ENCODE measurements at regions not wholly inside any gene's neighbourhood (a gene's known extent, or its start where the extent isn't known, plus 50 kb on each side); places are given as distances from the start of the nearest gene placed in this dataset.
A peak's percentile ranks its signal among the peaks of the same experiment; 100 is the strongest.
"Not testable (repeated sequence)": the region's sequence is repeated elsewhere in the genome, so short reads cannot be mapped to it uniquely, and the experiment has no call there.

DNA sequence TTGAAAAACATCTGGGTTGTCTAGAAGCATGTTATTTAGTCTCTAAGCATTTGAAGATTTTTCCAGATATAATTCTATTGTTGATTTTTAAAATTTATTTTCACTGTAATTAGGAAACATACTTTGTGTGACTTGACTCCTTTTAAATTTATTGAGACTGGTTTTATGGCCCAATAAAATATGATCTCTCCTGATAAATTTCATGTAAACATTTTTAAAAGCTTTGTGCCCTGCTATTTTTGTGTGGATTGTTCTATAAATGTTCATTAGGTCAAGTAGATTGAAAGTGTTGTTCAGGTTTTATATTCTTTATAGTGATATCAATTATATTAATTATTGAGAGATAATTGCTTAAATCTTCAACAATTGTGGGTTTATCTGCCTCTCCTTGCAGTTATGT is 105.4 kb downstream of the RFX6 start:
- no peak for DNase-seq

DNA sequence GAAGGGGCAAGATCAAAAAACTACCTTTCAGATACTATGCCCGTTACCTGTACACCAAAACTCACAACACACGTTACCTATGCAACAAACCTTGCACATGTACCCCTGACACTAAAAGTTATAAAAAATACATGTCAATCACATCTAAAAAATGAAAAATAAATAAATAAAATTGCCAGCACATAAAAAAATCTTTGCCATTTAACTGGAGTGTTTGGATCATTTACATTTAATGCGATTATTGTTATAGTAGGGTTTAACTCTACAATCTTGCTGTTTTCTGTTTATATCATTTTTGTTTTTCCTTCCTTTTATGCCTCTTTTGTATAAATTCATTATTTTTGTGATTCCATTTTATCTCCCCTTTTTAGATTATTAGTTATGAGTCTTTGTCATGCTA is 106.3 kb downstream of the RFX6 start:
- DNase-seq, result no peak

DNA sequence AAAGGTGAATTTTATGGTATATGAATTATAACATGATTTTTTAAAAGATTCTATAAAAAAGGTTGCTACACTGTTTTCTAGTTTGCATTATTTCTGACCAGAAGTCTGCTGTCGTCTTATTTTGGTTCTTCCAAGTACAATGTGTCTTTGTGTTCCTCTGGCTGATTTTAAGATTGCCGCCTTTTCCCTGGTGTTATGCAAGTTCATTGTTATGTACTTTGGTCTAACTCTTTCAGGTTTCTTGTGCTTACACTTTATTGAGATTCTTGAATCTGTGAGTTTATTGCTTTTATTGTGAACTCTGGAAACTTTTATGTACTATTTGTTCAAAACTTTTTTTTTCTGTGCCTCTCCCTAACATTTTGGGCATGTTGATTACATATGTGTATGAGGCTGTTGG is 109.8 kb downstream of the RFX6 start:
- DNase-seq, result no peak

DNA sequence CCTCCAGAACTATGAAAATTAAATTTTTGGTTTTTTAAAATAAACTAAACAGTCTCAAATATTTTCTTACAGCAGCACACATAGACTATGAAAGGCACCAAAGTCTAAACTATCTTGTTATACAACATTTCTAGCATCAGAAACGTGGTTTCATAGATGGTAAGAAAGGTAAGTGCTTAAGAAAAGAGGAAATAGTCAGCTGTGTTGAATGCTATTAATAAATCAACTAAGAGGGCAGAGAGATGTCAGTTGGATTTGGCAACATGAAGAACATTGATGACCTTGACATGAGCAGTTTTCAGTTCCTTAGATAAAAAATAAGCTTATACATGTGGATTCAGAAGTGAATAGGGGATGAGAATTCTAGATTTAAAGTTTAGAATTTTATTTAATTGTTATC is 113.6 kb downstream of the RFX6 start:
- DNase-seq, result no peak

DNA sequence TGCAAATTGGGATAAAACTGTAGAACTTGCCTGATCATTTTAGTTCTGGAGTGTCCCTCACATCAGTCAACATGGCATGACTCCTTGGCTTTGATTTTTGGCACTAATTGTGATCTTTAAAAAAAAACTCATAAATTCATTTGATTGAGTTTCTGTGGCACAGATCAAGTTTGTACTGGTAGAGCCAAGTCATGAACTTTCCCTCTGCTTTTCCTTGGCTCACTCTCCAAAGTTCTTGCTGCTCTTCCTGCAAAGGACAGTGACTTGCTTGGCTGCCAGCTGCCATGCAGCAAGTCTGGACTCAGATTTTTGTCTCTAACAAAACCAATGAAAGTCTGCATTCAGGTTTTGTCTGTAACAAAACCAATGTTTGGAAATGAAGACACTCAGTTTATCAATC is 115.5 kb downstream of the RFX6 start:
- DNase-seq, result no peak

DNA sequence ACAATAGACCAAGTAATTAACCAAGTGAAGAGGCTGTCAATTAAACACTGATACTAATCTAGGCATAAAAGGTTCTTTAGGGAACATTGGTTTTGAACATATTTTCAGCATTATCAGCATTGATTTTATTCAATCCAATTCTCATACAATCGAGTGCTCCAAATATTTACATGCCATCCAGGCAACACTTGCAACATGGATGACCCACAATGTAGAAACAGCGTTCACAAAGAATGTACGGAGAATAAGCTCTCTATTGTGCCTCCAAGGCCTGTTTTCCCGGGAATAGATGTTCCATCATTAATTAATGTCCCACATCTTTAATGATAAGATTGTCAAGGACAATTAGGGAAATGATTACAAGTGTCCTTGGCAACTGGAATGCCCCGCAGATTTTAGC is 117.4 kb downstream of the RFX6 start:
- no peak for DNase-seq

DNA sequence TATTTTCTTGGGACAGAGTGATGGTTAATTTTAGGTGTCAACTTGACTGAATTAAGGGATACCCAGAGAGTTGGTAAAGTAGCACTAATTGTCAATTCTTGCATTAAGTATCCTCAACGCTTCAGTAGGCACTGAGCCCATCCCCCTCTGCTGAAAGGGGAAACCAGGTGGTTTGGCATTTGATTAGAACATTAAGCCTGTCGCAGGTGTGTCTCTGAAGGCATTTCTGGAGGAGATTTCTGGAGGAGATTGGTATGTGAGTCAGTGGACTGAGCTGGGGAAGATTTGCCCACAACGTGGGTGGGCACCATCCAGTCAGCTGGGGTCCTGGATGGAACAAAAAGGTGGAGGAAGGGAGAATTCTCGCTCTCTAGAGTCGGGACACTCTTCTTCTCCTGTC is 119.8 kb downstream of the RFX6 start:
- no peak for DNase-seq

DNA sequence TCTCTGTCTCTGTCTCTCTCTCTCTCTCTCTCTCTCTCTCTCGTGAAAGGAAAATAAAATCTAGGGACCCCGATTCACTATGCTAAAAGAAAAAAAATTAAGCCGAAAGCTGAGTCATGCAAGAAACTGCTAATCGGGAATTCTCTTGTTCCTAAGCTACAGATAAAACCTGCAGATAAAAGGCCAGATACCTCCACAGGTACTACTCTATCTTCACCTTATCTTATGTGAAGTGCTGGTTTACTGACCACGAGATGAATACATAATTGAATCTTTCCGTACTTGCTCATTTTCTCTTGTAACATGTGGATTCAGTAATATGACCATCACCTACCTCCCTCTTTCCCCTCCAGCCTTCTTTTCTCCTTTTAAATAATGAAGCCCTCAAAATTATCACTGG is 120.5 kb downstream of the RFX6 start:
- DNase-seq, result no peak

DNA sequence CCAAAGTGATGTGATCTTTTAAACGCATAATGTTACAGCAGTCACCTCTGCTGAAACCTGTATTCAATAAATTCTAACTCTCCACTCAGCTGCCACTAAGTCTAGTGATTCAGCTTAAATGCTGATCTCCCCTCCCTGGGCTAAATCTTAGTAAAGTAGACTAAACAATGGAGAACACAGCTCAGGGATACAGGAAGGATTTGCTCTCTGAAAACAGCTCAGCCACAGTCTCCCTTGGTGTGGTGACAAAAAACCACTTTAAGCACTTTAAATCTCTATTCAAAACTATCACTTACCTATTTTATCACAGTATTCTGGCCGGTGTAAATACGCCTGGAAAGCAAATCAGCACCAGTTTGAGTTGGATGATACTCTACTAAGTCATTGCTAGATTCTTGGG is 130.6 kb downstream of the RFX6 start:
- DNase-seq, result no peak

DNA sequence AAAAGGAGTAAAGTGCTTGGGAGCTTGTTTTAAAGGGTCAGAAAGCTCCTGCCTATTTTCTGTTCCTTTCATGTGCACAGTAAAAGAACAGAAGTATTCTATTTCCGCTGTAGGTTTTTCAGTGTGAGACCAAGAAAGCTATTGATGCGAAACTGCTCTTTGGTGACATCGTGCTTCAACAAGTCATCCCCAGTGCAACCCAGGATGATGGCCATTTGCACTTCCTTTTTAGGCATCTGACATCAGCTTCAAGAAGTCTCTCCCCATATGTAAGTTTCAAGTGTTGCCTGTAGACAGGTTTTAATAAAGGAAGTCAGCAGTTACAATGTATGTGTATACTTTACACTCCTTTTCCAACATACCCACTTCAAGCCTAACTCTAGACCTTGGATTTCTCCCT is 131.6 kb downstream of the RFX6 start:
- DNase-seq, result no peak

DNA sequence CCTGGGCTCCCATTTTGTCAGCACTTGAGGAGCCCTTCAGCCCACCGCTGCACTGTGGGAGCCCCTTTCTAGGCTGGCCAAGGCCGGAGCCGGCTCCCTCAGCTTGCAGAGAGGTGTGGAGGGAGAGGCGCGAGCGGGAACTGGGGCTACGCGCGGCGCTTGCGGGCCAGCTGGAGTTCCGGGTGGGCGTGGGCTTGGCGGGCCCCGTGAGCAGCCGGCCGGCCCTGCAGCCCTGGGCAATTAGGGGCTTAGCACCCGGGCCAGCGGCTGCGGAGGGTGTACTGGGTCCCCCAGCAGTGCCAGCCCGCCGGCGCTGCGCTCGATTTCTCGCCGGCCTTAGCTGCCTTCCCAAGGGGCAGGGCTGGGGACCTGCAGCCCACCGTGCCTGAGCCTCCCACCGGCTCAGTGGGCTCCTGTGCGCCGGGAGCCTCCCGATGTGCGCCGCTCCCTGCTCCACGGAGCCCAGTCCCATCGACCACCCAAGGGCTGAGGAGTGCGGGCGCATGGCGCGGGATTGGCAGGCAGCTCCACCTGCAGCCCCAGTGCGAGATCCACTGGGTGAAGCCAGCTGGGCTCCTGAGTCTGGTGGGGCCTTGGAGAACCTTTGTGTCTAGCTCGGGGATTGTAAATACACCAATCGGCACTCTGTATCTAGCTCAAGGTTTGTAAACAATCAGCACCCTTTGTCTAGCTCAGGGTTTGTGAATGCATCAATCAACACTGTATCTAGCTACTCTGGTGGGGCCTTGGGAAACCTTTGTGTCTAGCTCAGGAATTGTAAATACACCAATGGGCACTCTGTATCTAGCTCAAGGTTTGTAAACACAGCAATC is 137.8 kb downstream of the RFX6 start:
- DNase-seq, result not testable (repeated sequence)

DNA sequence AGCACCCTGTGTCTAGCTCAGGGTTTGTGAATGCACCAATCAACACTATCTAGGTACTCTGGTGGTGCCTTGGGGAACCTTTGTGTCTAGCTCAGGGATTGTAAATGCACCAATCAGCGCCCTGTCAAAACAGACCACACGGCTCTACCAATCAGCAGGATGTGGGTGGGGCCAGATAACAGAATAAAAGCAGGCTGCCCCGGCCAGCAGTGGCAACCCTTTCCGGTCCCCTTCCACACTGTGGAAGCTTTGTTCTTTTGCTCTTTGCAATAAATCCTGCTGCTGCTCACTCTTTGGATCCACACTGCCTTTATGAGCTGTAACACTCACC is 138.4 kb downstream of the RFX6 start:
- not testable (repeated sequence) for DNase-seq

DNA sequence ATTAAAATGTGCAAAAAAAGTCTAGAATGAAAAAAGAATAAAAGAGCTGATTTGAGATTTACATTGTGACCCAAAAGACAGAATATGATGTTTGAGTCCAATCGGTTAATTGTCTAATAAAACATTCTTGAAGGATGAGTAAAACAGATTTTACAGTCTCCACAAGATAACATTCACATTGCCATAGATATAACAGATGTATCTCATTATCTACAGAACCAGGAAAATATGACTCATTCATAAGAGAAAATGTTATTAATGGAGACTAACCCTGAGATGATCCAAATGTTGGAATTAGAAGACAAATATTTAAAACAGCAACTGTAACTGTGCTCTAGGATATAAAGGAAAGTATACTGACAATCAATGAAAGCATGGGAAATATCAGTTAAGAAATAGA is 141.7 kb downstream of the RFX6 start:
- DNase-seq, result no peak

DNA sequence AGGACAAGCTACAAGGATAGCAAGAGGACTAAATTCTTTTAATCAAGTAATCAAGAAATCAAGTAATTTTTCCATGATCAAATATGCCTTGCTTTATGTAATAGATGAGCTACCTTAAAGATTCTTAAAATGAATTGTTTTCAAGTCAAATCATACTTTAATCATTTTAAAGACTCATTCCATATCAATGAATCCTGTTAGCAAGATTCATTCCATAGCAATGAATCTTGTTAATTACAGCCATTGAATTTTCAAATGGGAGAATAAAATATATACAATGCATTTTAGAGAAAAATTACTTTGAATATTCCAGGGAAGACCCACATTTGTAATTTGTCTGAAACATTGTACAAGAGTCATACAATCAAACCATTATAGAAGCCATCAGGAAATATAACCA is 145.7 kb downstream of the RFX6 start:
- DNase-seq, result no peak

DNA sequence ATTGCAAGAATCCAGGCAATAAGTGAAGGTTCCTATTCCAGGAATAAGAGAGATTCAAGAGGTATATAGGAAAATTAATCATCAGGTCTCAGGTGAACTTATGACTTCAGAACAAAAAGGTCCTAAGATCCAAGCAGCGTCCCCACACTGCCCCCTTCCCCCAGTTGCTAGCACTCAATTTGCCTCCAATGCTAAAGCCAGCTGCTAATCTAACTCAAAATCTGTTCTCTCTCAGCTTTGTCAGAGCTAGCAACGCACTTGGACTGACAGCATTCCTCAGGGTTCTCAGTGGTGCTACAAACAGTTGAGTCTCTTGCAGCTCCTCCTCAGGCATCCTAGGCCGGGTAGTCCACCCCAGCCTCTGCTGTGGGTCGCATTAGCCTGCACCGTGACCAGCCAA is 148.3 kb downstream of the RFX6 start:
- no peak for DNase-seq

DNA sequence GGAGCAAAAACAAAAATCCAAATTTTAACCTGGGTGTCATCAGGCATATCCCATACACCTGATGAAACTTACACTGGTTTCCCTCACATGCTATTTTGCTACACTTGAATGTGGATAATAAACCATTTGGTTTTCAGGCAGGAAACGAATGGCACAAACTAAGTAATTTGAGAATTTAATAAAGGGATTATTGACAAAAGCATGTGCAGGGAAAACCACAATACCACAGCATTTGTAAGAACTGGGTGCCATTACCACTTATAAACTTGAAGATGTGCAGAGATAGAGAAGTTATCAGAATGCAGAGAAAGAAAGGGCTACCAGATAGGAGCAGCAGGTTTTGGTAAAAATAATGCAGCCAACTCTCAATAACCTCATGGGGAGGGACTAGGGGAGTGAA is 151.2 kb downstream of the RFX6 start:
- DNase-seq, result no peak

DNA sequence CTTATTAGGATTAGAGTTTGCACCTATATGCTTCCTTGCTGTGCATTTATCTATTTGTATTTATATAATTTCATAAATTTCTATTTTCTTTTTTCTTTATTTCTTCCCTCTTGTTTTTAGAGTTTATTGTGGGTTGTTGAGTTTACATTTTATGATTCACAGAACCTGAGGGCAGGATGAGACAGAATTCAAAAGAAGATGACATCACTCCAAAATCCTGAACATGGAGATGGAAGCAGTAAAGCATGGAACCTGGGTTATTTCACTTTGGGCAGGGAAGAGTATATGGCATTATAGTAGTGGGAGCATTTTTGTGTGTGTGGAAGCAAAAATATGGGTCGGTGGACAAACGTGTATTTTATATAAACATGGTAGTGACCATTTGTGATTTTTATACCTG is 157.5 kb downstream of the RFX6 start:
- no peak for DNase-seq

DNA sequence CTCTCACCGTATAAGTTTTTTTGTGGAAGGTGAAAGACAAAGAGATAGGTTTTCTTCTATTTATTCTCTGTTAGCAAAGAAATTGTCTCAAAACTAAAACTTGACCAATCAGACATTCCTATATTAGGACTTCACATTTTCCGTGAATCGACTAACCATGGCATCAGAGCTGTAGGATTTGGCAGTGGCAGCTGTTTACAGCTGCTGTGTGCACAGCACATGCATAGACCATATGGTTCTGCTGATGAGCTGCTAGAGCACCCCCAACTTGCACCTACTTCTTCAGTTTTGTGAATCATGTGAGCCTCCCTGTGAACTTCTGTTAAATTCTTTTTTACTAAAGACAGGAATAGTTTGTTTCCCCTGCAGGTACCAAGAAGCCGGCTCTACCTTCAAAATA is 157.9 kb downstream of the RFX6 start:
- no peak for DNase-seq

DNA sequence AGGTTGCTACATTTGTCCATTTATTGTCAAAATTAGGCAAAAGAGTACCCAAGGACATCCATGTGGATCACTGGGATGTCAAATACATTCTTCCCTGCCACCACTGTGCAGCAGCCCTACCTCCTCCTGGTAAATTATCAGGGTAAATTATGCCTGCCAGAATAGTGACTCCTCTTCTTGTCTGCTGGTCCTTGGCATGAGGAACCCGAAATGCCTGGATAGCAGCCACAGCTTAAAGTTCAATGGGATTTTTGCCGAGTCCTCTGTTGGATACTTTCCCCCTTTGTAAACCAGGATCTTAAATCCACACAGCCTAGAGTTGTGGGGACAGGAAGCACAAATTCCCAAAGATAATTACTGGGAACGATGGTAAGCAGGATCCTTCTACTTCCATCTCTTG is 173.3 kb downstream of the RFX6 start:
- no peak for DNase-seq

DNA sequence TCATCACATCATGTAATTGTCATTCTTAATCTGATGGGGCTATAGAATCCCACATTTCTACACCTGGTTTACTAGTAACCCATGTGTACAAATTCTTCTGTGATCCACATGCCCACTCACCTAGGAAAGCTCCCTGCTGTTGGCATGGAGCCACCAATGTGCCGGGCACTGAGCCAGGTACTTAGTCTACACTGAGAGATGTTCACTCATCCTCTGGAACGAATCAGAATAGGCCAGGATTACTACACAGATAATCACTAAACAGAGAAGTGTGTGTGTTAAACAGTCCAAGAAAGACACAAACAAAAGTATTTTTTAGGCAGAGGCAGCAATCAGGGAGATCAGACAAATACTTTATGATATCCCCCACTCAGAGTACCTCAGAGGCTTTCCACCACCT is 193.2 kb upstream of the VGLL2 start:
- peak; percentile 29 for DNase-seq

DNA sequence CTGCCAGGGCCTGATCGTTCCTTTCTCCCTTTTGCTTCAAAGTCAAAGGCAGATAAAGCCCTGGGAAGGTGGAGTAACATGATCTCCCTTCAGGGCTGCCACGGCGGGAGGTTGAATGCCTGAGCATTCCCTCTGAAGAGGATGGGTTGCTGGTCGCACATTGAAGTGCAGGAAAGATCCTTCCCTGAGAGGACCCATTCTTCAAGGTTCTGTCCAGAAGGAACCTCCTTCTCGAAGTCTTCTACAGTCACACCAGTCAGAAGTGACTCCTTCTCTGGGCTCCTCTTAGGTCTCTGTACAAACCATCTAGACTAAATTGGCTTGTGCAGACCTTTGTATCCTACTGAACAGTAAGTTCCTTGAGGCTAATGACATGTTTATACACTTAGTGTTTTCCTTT is 192.6 kb upstream of the VGLL2 start:
- DNase-seq, result no peak

DNA sequence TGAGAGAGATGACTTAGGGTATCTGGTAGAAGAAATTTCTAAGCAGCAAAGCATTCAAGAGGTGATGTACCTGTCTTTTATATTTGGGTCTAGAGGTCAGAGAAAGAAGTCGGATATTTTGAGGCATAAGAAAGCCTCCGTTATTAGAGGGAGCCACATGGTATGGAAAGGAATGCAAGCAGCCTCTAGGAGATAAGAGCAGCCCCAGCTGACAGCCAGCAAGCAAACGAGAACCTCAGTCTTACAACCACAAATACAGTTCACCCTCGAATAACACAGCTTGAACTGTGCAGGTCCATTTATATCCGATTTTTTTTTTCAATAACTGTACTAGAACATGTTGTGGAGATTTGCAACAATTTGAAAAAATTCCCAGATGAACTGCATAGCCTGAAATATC is 190.7 kb upstream of the VGLL2 start:
- no peak for DNase-seq

DNA sequence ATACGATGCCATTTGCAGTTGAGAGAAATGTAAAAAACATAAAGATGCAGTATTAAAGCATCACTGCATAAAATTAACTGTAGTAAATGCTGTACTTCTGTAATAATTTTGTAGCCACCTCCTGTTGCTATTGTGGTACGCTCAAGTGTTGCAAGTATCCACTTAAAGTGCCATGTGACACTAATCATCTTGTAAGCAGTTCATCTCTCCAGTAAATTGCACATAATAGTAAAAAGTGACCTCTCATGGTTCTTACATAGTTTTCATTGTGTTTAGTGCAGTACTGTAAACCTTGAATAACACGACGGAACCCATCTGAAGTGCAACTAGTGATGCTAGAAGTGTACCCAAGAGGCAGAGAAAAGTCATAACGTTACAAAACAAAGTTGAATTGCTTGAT is 190.1 kb upstream of the VGLL2 start:
- no peak for DNase-seq

DNA sequence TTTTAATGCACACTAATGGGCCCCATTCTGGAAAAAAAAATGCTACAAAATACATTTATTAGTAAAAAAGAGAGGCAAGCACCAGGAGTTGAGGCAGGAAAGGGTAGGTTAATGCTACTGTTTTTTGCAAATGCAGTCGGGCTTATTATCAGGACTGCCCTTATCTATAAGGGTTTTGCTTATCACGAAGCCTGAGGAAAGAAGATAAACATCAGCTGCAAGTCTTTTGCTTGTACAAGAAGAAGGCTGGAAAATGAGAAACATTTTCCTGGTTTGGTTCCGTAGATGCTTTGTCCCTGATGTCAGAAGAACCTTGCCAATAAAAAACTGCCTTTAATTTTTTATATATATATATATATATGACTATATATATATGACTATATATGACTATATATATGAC is 189.3 kb upstream of the VGLL2 start:
- DNase-seq, result no peak

DNA sequence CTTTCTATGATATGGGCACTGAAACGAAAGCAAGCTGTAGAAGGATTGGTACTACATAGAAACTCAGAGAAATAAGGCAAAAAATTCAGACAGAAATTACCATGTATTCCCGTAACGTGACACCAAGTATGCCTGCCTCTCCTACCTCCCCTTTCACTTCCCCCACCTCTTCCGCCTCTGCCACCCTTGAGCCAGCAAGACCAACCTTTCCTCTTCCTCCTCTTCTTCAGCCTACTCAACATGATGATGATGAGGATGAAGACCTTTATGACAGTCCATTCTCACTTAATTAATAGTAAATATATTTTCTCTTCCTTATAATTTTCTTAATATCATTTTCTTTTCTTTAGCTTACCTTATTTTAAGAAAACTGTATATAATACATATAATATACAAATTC is 188.1 kb upstream of the VGLL2 start:
- DNase-seq, result no peak

DNA sequence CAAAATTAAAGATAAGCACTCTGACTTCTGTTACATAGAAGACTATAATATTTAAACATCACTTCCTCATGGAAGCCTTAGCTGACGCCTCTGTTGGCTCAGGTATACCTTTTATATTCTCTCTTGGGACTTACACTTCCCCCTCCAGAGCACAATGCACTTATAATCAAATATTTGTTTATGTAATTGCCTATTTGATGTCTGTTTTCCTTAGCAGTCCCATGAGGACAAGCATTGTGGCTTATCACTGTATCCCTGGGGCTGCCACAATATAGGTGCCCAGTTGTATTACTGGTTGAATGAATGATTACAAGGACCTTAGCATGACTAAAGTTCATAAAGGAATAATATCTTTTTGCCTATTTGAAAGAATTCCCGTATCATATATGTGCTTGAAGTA is 186.7 kb upstream of the VGLL2 start:
- no peak for DNase-seq
